NCI-H526 (cell line): ENCODE measurements at regions not wholly inside any gene's neighbourhood (a gene's known extent, or its start where the extent isn't known, plus 50 kb on each side); places are given as distances from the start of the nearest gene placed in this dataset.
"Not testable (repeated sequence)": the region's sequence is repeated elsewhere in the genome, so short reads cannot be mapped to it uniquely, and the experiment has no call there.

Experiments used
- DNase-seq, 2 experiments: peaks; one replicate each; lab custom pipeline; 2025; lab: John Stamatoyannopoulos, UW

- no peak for DNase-seq
Measured at GRCh38 chr7:110470420-110470819, 620.5 kb upstream of the LRRN3 start.

DNA sequence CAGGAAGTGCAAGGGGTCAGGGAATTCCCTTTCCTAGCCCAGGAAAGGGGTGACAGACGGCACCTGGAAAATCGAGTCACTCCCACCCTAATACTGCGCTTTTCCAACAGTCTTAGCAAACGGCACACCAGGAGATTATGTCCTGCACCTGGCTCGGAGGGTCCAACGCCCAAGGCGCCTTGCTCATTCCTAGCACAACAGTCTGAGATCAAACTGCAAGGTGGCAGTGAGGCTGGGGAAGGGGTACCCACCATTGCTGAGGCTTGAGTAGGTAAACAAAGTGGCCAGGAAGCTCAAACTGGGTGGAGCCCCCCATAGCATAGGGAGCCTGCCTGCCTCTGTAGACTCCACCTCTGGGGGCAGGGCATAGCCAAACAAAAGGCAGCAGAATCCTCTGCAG is 618.5 kb upstream of the LRRN3 start:
- not testable (repeated sequence) for DNase-seq

DNA sequence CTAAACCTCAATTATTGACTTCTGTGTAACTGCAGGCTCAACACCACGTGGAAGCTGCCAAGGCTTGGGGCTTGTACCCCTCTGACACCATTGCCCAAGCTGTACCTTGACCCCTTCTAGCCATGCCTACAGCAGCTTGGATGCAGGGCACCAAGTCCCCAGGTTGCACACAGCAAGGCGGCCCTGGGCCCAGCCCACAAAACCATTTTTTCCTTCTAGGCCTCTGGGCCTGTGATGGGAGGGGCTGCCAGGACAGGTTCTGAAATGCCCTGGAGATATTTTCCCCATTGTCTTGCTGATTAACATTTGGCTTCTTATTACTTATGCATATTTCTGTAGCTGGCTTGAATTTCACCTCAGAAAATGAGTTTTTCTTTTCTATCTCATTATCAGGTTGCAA is 610.0 kb upstream of the LRRN3 start:
- DNase-seq = no peak

- DNase-seq = no peak
Measured at GRCh38 chr7:110483553-110483952, 607.4 kb upstream of the LRRN3 start.

DNA sequence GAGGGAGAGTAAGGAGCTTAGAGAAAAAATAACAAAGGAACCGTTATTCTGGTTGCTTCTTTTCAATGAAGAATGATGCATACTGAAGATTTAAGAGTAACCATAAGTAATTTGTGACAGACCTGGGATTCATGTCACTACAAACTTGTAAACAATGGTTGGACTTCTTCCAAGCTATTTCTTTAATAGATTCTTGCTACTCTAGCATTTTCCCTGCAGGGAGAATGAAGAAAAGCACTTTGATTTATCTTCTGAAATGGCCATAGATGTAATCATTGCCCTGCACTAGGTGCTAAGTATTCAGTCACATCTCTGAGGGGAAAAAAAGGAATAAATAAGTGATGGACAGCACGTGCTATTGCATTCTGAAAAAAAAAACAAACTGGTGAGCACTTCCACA is 606.6 kb upstream of the LRRN3 start:
- no peak for DNase-seq

DNA sequence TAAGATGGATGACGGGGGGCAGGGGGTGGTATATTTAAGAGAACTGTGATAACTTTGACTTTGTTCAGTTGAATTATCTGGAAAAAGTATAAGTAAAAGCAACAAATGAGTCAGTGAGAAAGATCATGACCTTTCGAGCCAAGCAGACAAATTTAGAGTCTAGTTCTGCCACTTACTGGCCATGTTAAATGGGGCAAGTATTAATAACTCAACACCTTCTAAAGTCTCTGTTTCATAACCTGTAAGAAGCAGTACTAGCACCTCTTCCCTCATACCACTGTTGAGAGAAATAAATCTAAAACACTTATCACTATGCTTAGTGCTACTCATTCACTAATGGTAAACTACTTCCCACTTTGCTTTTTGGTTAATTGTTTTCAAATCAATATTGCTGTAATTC is 604.4 kb upstream of the LRRN3 start:
- DNase-seq = no peak

DNA sequence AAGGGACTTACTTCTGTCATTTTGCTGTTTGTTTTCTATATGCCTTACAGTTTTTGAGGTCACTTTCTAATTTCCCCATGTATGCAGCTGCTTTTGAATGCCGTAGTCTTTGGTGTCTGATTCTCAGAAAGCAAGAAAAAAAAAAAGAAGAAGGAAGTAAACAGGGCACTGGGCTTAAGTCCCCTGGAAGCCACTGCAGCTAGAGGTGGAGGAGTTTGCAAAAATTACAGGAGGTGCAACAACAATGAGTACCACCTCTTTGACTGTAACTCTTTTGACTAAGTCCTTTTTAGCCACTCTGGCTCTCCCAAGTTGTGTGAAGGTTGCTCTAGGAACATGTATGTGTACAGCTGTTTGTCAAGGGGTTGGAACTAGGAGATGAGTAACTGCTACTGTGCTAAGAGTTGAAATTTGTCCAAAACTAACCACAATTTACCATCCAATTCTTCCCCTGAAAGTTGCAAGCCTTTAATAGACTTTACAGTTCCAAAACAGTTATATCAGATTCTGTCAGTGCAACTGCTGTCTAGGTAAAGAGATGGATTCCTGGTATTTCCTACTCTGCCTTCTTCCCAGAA is 588.0 kb upstream of the LRRN3 start:
- DNase-seq = no peak

DNA sequence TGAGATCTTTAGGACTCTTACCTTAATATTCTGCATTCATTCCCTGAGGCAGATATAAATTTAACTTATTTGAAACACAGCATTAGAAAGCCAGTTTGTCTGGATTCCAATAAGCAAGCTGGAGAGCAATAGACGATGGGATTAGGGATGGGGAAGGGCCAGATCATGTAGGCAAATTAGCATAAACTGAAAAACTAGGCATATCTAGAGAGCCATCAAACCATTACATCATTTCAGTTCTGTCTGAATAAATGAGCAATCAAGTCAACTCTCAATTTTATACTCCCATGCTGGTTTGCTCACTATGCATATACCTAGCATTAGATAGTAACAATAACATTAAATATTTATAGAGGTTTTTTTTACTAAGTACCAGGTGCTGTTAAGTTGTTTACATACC is 583.6 kb upstream of the LRRN3 start:
- DNase-seq = no peak

DNA sequence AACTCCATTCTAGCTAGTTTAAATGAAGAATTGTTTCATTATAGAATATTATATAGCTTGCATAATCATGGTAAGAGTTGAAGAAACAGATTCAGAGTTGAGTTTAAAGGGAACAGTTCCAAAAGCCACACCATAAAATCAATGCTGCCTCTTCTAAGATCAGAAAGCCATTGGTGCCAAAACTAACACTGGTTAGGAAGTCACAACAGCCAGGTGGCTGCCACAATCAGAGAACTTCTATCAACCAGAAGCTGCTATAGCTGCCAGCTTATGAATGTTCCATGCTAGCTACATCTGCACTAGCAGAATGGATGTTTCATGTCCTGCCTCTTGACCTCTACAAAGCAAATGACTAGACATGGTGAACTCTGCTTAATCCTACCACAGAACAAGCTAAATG is 583.1 kb upstream of the LRRN3 start:
- DNase-seq = no peak

- DNase-seq = not testable (repeated sequence)
Measured at GRCh38 chr7:110514975-110515551, 575.9 kb upstream of the LRRN3 start.

GRCh38 chr7:110519851-110520250 is 571.1 kb upstream of the LRRN3 start:
- no peak for DNase-seq

GRCh38 chr7:110521357-110521911 is 569.5 kb upstream of the LRRN3 start:
- DNase-seq = no peak

DNA sequence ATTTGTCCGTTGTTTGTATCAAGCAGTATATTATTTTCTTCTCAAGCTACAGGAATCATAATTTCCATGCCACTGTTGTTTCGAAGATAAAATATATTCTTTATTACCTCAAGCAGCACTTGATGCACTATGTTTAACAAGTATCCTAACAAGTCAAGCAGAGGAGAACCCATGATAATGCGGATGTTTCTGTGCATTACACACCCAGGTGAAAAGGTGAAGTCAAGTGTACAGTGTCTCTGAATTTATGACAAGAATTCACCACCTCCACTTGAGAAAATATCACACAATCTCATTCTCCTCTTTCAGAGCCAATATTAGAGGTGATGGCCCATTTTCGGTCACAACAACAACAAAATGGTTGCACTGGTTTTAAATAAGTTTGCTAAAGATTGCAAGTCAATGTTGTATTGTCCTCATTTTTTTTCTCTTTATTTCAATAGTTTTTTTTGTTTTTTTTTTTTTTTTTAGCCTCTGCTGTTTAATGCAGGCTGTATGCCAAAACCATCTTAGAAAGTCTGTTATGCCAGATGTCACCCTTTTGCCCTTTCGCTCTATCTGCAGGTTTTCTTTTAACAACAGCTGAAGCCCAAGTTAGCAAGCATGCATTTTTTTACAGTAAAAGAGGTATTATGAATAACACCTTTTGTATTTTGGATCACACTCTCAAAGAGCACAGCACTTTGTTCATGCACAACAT is 568.7 kb upstream of the LRRN3 start:
- DNase-seq = no peak

DNA sequence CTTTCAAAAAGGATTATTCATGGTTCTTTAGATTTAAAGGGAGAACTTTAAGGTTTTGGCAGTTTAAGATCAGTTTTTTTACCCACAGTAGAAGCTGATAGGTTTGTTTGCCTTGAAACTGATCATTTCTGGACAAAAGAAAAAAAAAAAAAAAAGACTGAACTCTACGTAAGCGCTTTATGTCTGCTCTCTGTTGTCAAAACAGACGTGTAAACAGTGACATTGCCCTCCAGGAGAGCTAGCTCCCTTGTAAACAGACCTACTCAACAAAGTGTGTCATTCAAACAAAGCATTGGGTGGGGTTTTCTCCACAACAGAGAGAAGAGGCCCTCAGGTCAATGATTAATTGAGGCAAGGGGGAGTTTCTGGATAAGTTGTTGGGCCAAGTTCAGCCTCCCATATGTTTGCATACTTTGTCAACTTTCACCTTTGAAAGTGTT is 568.1 kb upstream of the LRRN3 start:
- DNase-seq = peak; percentile 34 to 46

GRCh38 chr7:110529175-110529574 is 561.8 kb upstream of the LRRN3 start:
- DNase-seq = no peak

DNA sequence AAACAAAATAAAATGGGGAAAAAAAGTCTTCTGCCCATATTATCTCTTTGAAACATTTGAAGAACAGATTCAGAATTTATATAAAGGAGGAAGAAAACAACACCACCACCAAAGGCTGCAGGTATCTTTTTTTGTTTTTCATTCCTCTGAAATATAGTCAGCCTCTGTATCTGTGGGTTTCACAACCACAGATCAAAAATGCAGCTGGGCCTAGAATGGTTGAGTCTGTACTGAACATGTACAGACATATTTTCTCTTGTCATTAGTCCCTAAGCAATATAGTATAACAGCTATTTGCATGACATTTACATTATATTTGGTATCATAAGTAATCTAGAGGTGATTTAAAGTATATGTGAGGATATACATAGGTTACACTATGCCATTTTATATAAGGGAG is 559.7 kb upstream of the LRRN3 start:
- DNase-seq = peak; percentile 67 to 76

DNA sequence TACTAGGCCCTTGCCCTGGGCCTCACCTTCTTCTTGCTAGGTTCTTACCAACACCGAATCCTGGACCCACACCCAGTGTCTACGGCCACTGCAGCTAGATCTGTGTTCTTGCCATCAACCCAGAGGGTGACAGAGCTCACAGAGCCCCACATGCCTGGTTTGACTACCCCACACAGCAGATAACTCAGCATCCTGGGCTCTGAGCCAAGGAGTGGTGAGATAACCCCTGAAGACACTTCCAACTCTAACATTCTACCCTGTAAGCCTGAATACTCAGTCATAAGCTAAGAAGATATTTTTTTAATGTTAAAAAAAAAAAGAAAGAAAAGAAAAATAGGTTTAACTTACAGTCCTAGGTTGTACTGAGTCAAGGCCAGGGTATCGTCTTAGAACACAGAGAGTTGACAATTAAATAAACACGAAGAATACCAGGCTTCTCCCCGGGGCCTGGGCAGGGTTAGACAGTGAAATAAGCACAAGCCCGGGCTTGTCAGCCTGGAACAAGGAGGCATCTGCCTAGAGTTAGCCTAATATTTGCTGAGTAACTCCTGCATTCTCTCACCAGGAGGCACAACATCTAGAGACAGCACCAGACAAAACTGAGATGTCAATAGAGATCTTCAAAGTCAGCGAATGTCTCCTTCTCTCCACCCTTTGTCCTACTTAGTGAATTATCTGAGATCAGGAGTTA is 556.5 kb upstream of the LRRN3 start:
- peak; percentile 87 to 89 for DNase-seq

GRCh38 chr7:110539216-110539615 is 551.7 kb upstream of the LRRN3 start:
- DNase-seq = no peak

DNA sequence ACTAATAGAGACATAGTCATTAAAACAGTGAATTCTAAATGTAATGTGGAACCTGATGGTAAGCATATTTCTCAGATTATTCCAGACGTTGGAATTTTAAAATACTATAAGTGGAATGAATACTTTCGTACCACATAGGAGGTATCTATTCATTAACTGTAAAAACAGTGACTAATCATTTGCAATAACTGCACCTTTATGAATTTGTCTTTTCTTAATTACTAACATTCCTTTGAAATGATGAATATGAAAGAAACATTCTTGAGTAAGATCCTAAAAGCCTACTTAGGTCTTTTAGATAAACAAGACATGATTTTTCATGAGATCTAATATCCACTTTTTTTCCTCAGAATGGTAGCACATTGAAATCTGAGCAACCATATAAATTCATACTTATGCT is 549.0 kb upstream of the LRRN3 start:
- DNase-seq = no peak

GRCh38 chr7:110544194-110544593 is 546.7 kb upstream of the LRRN3 start:
- no peak for DNase-seq

GRCh38 chr7:110548372-110548771 is 542.6 kb upstream of the LRRN3 start:
- DNase-seq = no peak

DNA sequence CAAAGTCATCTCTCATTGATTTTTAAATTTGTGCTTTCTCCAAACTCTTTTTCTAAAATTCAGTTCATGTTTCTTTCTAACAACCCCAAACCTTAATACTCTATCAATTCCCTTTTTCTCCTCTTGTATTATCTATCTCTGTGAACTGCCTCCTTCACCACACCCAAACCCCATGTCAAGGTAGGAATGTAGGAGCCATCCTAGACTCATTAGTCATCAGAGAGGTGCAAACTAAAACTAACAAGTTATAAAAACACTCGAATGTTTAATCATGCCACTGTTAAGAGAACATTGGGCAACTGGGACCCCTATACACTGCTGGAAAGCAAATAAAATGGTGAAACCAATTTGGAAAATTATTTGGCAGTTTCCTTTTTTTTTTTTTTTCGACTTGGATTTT is 533.8 kb upstream of the LRRN3 start:
- DNase-seq = no peak

- not testable (repeated sequence) for DNase-seq
Measured at GRCh38 chr7:110563286-110563685, 527.6 kb upstream of the LRRN3 start.
